Cardiac muscle cell (in vitro differentiated cells and primary cell): ENCODE measurements at regions not wholly inside any gene's neighbourhood (a gene's known extent, or its start where the extent isn't known, plus 50 kb on each side); places are given as distances from the start of the nearest gene placed in this dataset.

ENCODE experiments used
- DNase-seq, 2 donors: peaks; one replicate each; pipeline versions ENCODE4 v3.0.0 to v3.0.0-alpha.2; 2010 to 2017; ENCODE audit warnings: low read depth in 1 of 2, low spot score in 1 of 2
- H3K27ac ChIP-seq: fragments of 200-600 bp; sonication (generic); 2 replicates; pipeline ENCODE4 v1.5.1; 2016
- H3K27me3 ChIP-seq: fragments of 200-600 bp; sonication (generic); 2 replicates; pipeline ENCODE4 v1.6.0; 2016; ENCODE audit warnings: control low read depth
- H3K36me3 ChIP-seq: fragments of 200-600 bp; sonication (generic); 2 replicates; pipeline ENCODE4 v1.5.1; 2016; ENCODE audit warnings: control low read depth
- H3K4me1 ChIP-seq: fragments of 200-600 bp; sonication (generic); 2 replicates; pipeline ENCODE4 v1.8.1; 2017; ENCODE audit warnings: low read depth, mild to moderate bottlenecking, mixed run types
- H3K4me3 ChIP-seq: fragments of 200-600 bp; sonication (generic); 2 replicates; pipeline ENCODE4 v1.5.1; 2016; ENCODE audit warnings: mild to moderate bottlenecking
- H3K9me3 ChIP-seq: fragments of 200-600 bp; sonication (generic); 2 replicates; pipeline ENCODE4 v1.5.1; 2017; ENCODE audit warnings: low read depth, mild to moderate bottlenecking, control low read depth
- CTCF ChIP-seq: IDR thresholded peaks from 2 replicates; pipeline ENCODE4 v1.5.1; 2012; ENCODE audit warnings: low read depth, mild to moderate bottlenecking, low read length

GRCh38 chr2:15845294-15845693 lies 95.1 kb upstream of the MYCN start:
- H3K36me3 ChIP-seq = no peaks in the 10 kb centered on the region
- no peak for DNase-seq
- no peak for TF ChIP-seq CTCF
- no peaks in the 10 kb centered on the region for H3K9me3 ChIP-seq
- peaks cover 11% of the 10 kb centered on the region for H3K4me1 ChIP-seq
- no peak overlapping the region for H3K27ac ChIP-seq
- H3K4me3 ChIP-seq = no peak overlapping the region
- no peaks in the 10 kb centered on the region for H3K27me3 ChIP-seq

GRCh38 chr2:15845737-15846405 lies 94.5 kb upstream of the MYCN start:
- DNase-seq = no peak

GRCh38 chr2:15846626-15847025 lies 93.7 kb upstream of the MYCN start:
- DNase-seq = no peak
- Histone ChIP-seq H3K4me3 (no peak overlapping the region), H3K27ac (no peak overlapping the region), H3K27me3 (no peaks in the 10 kb centered on the region), H3K9me3 (no peaks in the 10 kb centered on the region), H3K36me3 (no peaks in the 10 kb centered on the region), H3K4me1 (peaks cover 11% of the 10 kb centered on the region)
- TF ChIP-seq CTCF = no peak

More at GRCh38 chr2:15845737-15846405, 94.5 kb upstream of the MYCN start:
- Histone ChIP-seq H3K9me3 (no peaks in the 10 kb centered on the region), H3K36me3 (no peaks in the 10 kb centered on the region), H3K27me3 (no peaks in the 10 kb centered on the region), H3K4me3 (no peak overlapping the region), H3K4me1 (peaks cover 11% of the 10 kb centered on the region), H3K27ac (no peak overlapping the region)
- TF ChIP-seq CTCF = no peak

- no peak overlapping the region for H3K27ac ChIP-seq
- H3K36me3 ChIP-seq = no peaks in the 10 kb centered on the region
- H3K9me3 ChIP-seq = no peaks in the 10 kb centered on the region
- no peak for TF ChIP-seq CTCF
- no peak for DNase-seq
- H3K4me1 ChIP-seq = no peaks in the 10 kb centered on the region
- H3K27me3 ChIP-seq = no peaks in the 10 kb centered on the region
- H3K4me3 ChIP-seq = no peak overlapping the region
Measured at GRCh38 chr2:15850534-15850933, 89.8 kb upstream of the MYCN start.

- Histone ChIP-seq H3K4me1 (no peaks in the 10 kb centered on the region), H3K4me3 (no peak overlapping the region), H3K36me3 (no peaks in the 10 kb centered on the region), H3K27me3 (no peaks in the 10 kb centered on the region), H3K9me3 (no peaks in the 10 kb centered on the region), H3K27ac (no peak overlapping the region)
- TF ChIP-seq CTCF = no peak
- DNase-seq = no peak
Measured at GRCh38 chr2:15851076-15851693, 89.2 kb upstream of the MYCN start.
